Esophagus muscularis mucosa (tissue), 3 donors: ENCODE measurements at regions not wholly inside any gene's neighbourhood (a gene's known extent, or its start where the extent isn't known, plus 50 kb on each side); places are given as distances from the start of the nearest gene placed in this dataset.

Experiments
- EP300 ChIP-seq: sonication (generic); formaldehyde crosslinking; IDR thresholded peaks from one replicate; pipeline ENCODE4 v1.6.1; 2017; ENCODE audit warnings: antibody characterized with exemption
- TF ChIP-seq, protein P1 (sequence below), 3 experiments: fragments of 200-600 bp in 2 of 3; fragments of 450-650 bp in 1 of 3; sonication (generic) in 2 of 3; IDR thresholded peaks; one replicate each; pipeline ENCODE4 v1.5.1; 2017 to 2019; ENCODE audit warnings: antibody characterized with exemption in 3 of 3, mild to moderate bottlenecking in 2 of 3, moderate library complexity in 1 of 3

DNA sequence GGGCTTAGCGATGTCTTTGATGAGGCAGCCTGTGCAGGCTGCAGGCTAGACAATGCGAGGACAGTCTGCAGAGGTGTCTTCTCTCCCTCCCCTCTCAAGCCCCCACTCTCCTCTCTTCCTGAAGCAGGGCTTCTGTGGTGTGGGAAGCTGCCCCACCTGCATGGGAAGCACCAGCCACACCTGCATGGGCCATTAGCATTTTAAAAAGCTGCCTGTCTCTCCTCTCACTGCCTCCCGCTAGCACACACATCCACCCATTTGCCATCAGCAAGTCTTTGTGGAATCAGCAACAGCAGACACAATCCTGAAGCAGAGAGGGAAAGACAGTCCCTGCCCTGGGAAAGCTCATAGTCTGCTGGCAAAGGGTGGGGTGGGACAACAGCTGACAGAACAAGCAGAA is 53.1 kb downstream of the NAV1 start:
- TF ChIP-seq, protein P1, sequence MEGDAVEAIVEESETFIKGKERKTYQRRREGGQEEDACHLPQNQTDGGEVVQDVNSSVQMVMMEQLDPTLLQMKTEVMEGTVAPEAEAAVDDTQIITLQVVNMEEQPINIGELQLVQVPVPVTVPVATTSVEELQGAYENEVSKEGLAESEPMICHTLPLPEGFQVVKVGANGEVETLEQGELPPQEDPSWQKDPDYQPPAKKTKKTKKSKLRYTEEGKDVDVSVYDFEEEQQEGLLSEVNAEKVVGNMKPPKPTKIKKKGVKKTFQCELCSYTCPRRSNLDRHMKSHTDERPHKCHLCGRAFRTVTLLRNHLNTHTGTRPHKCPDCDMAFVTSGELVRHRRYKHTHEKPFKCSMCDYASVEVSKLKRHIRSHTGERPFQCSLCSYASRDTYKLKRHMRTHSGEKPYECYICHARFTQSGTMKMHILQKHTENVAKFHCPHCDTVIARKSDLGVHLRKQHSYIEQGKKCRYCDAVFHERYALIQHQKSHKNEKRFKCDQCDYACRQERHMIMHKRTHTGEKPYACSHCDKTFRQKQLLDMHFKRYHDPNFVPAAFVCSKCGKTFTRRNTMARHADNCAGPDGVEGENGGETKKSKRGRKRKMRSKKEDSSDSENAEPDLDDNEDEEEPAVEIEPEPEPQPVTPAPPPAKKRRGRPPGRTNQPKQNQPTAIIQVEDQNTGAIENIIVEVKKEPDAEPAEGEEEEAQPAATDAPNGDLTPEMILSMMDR (IDR thresholded peaks at IDR 0.05) = no peak
- no peak for TF ChIP-seq EP300
